Activated CD4-positive, alpha-beta T cell treated with anti-CD3 and anti-CD28 coated beads, Interleukin-2, amount 10 ng/mL, durations not matched to agents 7 days and 5 days (primary cell): ENCODE measurements at regions not wholly inside any gene's neighbourhood (a gene's known extent, or its start where the extent isn't known, plus 50 kb on each side); places are given as distances from the start of the nearest gene placed in this dataset.

Experiments used
- CTCF ChIA-PET: fragments of 350-600 bp; sonication (Branson Sonifier 250); formaldehyde crosslinking; loops from one replicate; lab custom pipeline; 2021; ENCODE audit warnings: antibody characterized with exemption; lab: Charles Lee
- POLR2A ChIA-PET: fragments of 350-600 bp; sonication (Branson Sonifier 250); formaldehyde crosslinking; loops from one replicate; lab custom pipeline; 2021; ENCODE audit warnings: antibody characterized with exemption; lab: Charles Lee
- DNase-seq: peaks from one replicate; pipeline ENCODE4 v3.0.0-alpha.2; 2020
- H3K27ac Mint-ChIP-seq: one replicate; pipeline ENCODE4 v1.8.0; 2021; ENCODE audit warnings: mild to moderate bottlenecking, moderate library complexity, mixed read lengths
- H3K27me3 Mint-ChIP-seq: one replicate; pipeline ENCODE4 v1.8.0; 2021; ENCODE audit warnings: mixed read lengths
- H3K36me3 Mint-ChIP-seq: one replicate; pipeline ENCODE4 v1.8.0; 2021; ENCODE audit warnings: low read depth, mixed read lengths
- H3K4me1 Mint-ChIP-seq: one replicate; pipeline ENCODE4 v1.8.0; 2021; ENCODE audit warnings: mixed read lengths
- H3K4me3 Mint-ChIP-seq: one replicate; pipeline ENCODE4 v1.8.0; 2021; ENCODE audit warnings: mild to moderate bottlenecking, moderate library complexity, mixed read lengths
- H3K9me3 Mint-ChIP-seq: one replicate; pipeline ENCODE4 v1.8.0; 2021; ENCODE audit warnings: mixed read lengths

- Mint-ChIP-seq H3K4me3 (no peak overlapping the region), H3K4me1 (no peaks in the 10 kb centered on the region), H3K36me3 (no peaks in the 10 kb centered on the region), H3K27me3 (peaks cover 6% of the 10 kb centered on the region), H3K27ac (no peak overlapping the region), H3K9me3 (no peaks in the 10 kb centered on the region)
- no peak for DNase-seq
- ChIA-PET POLR2A (no interaction called here), CTCF (no interaction called here)
Observed at GRCh38 chr6:2434912-2435311, 189.5 kb upstream of the GMDS start.

- Mint-ChIP-seq H3K27me3 (peaks cover 2% of the 10 kb centered on the region), H3K4me3 (no peak overlapping the region), H3K27ac (no peak overlapping the region), H3K9me3 (no peaks in the 10 kb centered on the region), H3K4me1 (no peaks in the 10 kb centered on the region), H3K36me3 (no peaks in the 10 kb centered on the region)
- POLR2A ChIA-PET = no interaction called here
- DNase-seq = no peak
- CTCF ChIA-PET = no interaction called here
Observed at GRCh38 chr6:2434116-2434515, 188.7 kb upstream of the GMDS start.

- CTCF ChIA-PET = no interaction called here
Observed at GRCh38 chr6:2433711-2434110, 188.3 kb upstream of the GMDS start.

GRCh38 chr6:2433266-2433665 lies 187.9 kb upstream of the GMDS start:
- ChIA-PET CTCF (no interaction called here), POLR2A (no interaction called here)
- Mint-ChIP-seq H3K9me3 (no peaks in the 10 kb centered on the region), H3K27ac (no peak overlapping the region), H3K27me3 (peaks cover 2% of the 10 kb centered on the region), H3K4me1 (no peaks in the 10 kb centered on the region), H3K36me3 (no peaks in the 10 kb centered on the region), H3K4me3 (no peak overlapping the region)
- no peak for DNase-seq

More at GRCh38 chr6:2433711-2434110, 188.3 kb upstream of the GMDS start:
- H3K4me1 Mint-ChIP-seq = no peaks in the 10 kb centered on the region
- H3K36me3 Mint-ChIP-seq = no peaks in the 10 kb centered on the region
- no peaks in the 10 kb centered on the region for H3K9me3 Mint-ChIP-seq
- no peak overlapping the region for H3K27ac Mint-ChIP-seq
- POLR2A ChIA-PET = no interaction called here
- H3K4me3 Mint-ChIP-seq = no peak overlapping the region
- DNase-seq = no peak
- peaks cover 2% of the 10 kb centered on the region for H3K27me3 Mint-ChIP-seq

GRCh38 chr6:2432292-2432691 lies 186.9 kb upstream of the GMDS start:
- Mint-ChIP-seq H3K4me3 (no peak overlapping the region), H3K4me1 (no peaks in the 10 kb centered on the region), H3K36me3 (no peaks in the 10 kb centered on the region), H3K27ac (no peak overlapping the region), H3K27me3 (peaks cover 2% of the 10 kb centered on the region), H3K9me3 (no peaks in the 10 kb centered on the region)
- POLR2A ChIA-PET = no interaction called here
- DNase-seq = no peak
- CTCF ChIA-PET = interaction anchor here (0.7 kb wide), 1 partner anchor 8 kb away, joined by 3 read pairs; no protein-coding TSS in a partner anchor

GRCh38 chr6:2430612-2431011 lies 185.2 kb upstream of the GMDS start:
- no peaks in the 10 kb centered on the region for H3K4me1 Mint-ChIP-seq
- no peaks in the 10 kb centered on the region for H3K27me3 Mint-ChIP-seq
- H3K36me3 Mint-ChIP-seq = no peaks in the 10 kb centered on the region
- H3K4me3 Mint-ChIP-seq = no peak overlapping the region
- no peak overlapping the region for H3K27ac Mint-ChIP-seq
- no peaks in the 10 kb centered on the region for H3K9me3 Mint-ChIP-seq
- CTCF ChIA-PET = no interaction called here
- POLR2A ChIA-PET = no interaction called here
- no peak for DNase-seq

GRCh38 chr6:2429460-2429859 lies 184.1 kb upstream of the GMDS start:
- ChIA-PET CTCF (no interaction called here), POLR2A (no interaction called here)
- H3K4me1 Mint-ChIP-seq = no peaks in the 10 kb centered on the region
- no peaks in the 10 kb centered on the region for H3K9me3 Mint-ChIP-seq
- no peaks in the 10 kb centered on the region for H3K27me3 Mint-ChIP-seq
- H3K36me3 Mint-ChIP-seq = no peaks in the 10 kb centered on the region
- DNase-seq = no peak
- H3K27ac Mint-ChIP-seq = no peak overlapping the region
- H3K4me3 Mint-ChIP-seq = no peak overlapping the region

- Mint-ChIP-seq H3K27ac (no peak overlapping the region), H3K4me3 (no peak overlapping the region), H3K4me1 (no peaks in the 10 kb centered on the region), H3K36me3 (no peaks in the 10 kb centered on the region), H3K9me3 (no peaks in the 10 kb centered on the region), H3K27me3 (no peaks in the 10 kb centered on the region)
- CTCF ChIA-PET = no interaction called here
- POLR2A ChIA-PET = no interaction called here
- DNase-seq = no peak
Observed at GRCh38 chr6:2429032-2429431, 183.6 kb upstream of the GMDS start.

- H3K4me3 Mint-ChIP-seq = no peak overlapping the region
- H3K36me3 Mint-ChIP-seq = no peaks in the 10 kb centered on the region
- DNase-seq = no peak
- POLR2A ChIA-PET = no interaction called here
- CTCF ChIA-PET = no interaction called here
- H3K27ac Mint-ChIP-seq = no peak overlapping the region
- peaks cover 2% of the 10 kb centered on the region for H3K9me3 Mint-ChIP-seq
- no peaks in the 10 kb centered on the region for H3K27me3 Mint-ChIP-seq
- H3K4me1 Mint-ChIP-seq = no peaks in the 10 kb centered on the region
Observed at GRCh38 chr6:2426561-2427340, 181.3 kb upstream of the GMDS start.

- Mint-ChIP-seq H3K27ac (no peak overlapping the region), H3K9me3 (no peaks in the 10 kb centered on the region), H3K4me3 (no peak overlapping the region), H3K4me1 (no peaks in the 10 kb centered on the region), H3K36me3 (no peaks in the 10 kb centered on the region), H3K27me3 (no peaks in the 10 kb centered on the region)
- CTCF ChIA-PET = no interaction called here
- no peak for DNase-seq
- POLR2A ChIA-PET = no interaction called here
Observed at GRCh38 chr6:2416128-2416712, 170.8 kb upstream of the GMDS start.

- Mint-ChIP-seq H3K27me3 (no peaks in the 10 kb centered on the region), H3K36me3 (no peaks in the 10 kb centered on the region), H3K4me3 (no peak overlapping the region), H3K4me1 (no peaks in the 10 kb centered on the region), H3K9me3 (no peaks in the 10 kb centered on the region), H3K27ac (no peak overlapping the region)
- CTCF ChIA-PET = no interaction called here
- POLR2A ChIA-PET = interaction anchor here (0.6 kb wide), 1 partner anchor 220 kb away, joined by 3 read pairs; no protein-coding TSS in a partner anchor
- DNase-seq = no peak
Observed at GRCh38 chr6:2414885-2415547, 169.6 kb upstream of the GMDS start.

- CTCF ChIA-PET = no interaction called here
- H3K36me3 Mint-ChIP-seq = no peaks in the 10 kb centered on the region
- DNase-seq = no peak
- POLR2A ChIA-PET = no interaction called here
- H3K4me1 Mint-ChIP-seq = no peaks in the 10 kb centered on the region
- H3K9me3 Mint-ChIP-seq = no peaks in the 10 kb centered on the region
- H3K27me3 Mint-ChIP-seq = no peaks in the 10 kb centered on the region
- no peak overlapping the region for H3K4me3 Mint-ChIP-seq
- H3K27ac Mint-ChIP-seq = no peak overlapping the region
Observed at GRCh38 chr6:2412731-2413130, 167.3 kb upstream of the GMDS start.

GRCh38 chr6:2410656-2411380 lies 165.4 kb upstream of the GMDS start:
- Mint-ChIP-seq H3K27me3 (no peaks in the 10 kb centered on the region), H3K4me1 (no peaks in the 10 kb centered on the region), H3K4me3 (no peak overlapping the region), H3K27ac (no peak overlapping the region), H3K9me3 (no peaks in the 10 kb centered on the region), H3K36me3 (no peaks in the 10 kb centered on the region)
- CTCF ChIA-PET = interaction anchor here (0.6 kb wide), 1 partner anchor 813 kb away, joined by 3 read pairs; no protein-coding TSS in a partner anchor
- POLR2A ChIA-PET = no interaction called here
- DNase-seq = no peak
